ENCODE measurements at regions not wholly inside any gene's neighbourhood (a gene's known extent, or its start where the extent isn't known, plus 50 kb on each side); places are given as distances from the start of the nearest gene placed in this dataset.

- DNase-seq (no peak), ATAC-seq (no peak)
- intact Hi-C loops (cut with DNase I, micrococcal nuclease) = no loop called here
Measured at GRCh38 chr11:104830508-104830907, 67.8 kb downstream of the CASP12 start.

DNA sequence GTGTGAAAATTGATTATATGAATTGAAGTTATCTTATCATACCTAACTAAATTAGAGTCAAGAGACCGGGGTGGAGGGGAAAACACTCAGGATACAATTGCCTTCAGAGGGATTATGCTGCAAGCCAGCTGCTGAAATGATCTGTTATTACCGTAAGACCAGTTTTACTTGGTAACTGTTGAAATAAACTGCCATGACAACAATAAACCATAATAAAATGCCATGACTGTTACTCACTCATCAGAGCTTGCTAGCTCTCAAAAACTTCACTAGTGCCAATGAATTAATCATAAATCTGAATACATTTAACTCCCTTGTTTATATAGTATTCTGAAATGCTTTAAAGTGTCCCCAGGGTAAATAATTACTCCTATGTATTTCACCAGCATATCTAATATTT is 68.2 kb downstream of the CASP12 start:
- ATAC-seq (no peak), DNase-seq (no peak)
- intact Hi-C loops (cut with DNase I, micrococcal nuclease) = no loop called here

- intact Hi-C loops (cut with DNase I, micrococcal nuclease) = no loop called here
Measured at GRCh38 chr11:104826772-104827171, 71.5 kb downstream of the CASP12 start.

DNA sequence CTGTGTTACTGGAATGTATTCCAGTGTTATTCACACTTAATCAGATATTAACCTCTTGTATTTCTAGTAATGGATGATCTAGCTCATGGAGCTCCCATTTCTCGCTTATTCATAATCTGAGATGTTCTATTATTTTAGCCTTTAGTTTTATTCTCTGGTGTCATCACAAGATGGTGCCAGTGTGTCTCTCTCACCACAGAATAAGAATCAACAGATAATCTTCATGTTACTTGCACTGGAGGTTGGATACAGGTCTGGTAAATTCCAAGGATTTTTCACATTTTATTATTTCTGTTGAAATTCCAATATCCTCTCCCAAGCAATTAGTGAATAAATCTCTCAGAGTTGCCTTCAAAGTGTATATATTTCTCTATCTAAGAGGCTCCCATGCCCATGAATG is 74.6 kb downstream of the CASP12 start:
- intact Hi-C loops (cut with DNase I, micrococcal nuclease) = no loop called here
- DNase-seq = no peak
- no peak for ATAC-seq

More at GRCh38 chr11:104826772-104827171, 71.5 kb downstream of the CASP12 start:
- no peak for ATAC-seq
- DNase-seq = no peak

DNA sequence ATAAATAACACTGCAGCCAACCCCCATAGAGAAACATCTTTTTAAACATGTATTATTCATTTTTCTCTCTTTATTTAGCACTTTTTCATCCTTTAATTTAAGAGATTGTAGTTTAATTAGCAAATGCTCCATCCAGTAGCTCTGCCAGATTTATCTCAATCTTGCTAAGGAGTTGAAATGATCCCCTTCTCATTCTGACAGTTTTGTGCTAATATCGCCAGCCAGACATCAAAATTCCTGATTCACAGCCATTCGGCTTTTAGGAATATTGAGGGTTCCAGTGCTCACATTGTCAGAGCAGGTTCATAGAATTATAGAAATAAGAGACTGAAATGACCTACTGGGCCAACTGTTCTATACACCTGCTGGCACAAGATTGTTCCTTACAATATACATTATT is 77.8 kb downstream of the CASP12 start:
- intact Hi-C loops (cut with DNase I, micrococcal nuclease) = no loop called here
- ATAC-seq = no peak

DNA sequence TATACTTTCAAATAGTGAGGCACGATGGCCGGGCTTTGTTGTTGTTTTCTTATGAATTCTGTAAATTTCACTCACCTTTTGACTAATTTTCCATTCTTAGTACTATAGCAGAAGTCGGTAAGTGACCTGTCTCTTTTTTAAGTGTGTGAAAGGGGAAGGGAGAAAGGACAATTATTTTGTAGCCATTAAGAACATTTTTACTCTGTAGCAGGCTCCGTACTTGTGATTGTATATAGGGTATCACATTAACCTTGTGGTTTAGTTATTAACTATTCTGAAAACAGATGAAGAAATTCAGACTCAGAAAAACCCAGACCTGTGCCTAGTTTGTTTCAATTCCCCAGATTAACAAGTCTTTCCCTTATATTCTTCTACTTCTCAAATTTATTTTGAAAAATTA is 78.7 kb downstream of the CASP12 start:
- DNase-seq = no peak
- intact Hi-C loops (cut with DNase I, micrococcal nuclease) = no loop called here
- no peak for ATAC-seq

More for the DNA sequence above, 77.8 kb downstream of the CASP12 start:
- no peak for DNase-seq

DNA sequence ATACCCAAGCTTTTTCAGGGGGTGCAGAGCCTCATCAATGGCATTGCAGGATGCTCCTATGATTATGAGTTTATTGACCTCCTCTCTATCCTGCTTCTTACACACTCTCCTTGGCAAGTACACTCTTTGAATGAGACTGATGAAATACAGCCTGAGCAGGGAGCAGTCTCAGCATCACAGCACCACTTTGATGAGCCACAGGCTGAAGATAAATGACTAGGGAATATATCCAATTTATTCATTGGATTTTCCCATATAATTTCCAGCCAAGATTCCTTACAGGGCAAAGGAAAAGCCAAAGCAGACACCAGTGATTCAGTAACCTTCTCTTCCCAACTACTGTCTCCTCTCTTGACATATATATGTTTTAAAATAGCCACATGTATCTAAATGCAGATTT is 79.2 kb downstream of the CASP12 start:
- ATAC-seq = no peak
- intact Hi-C loops (cut with DNase I, micrococcal nuclease) = no loop called here

DNA sequence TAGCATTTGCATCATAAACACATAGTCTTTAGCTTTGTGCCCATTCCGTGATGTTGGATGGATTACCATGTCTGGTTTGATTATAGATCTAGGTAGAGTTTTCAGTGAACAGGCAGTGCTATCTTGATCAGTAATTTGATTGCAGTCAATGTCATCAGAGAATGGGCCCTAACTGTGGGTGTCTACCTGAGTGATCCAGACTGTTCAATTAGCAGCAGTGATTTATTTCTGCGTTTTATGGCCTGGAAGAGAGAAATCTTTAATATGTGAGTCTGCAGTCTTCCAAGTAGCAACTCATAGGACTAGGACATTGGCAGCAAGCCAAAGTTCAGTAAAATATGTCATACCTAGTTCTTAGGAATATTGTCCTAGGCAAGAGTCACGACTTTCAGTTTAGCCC is 80.3 kb downstream of the CASP12 start:
- no peak for DNase-seq
- intact Hi-C loops (cut with DNase I, micrococcal nuclease) = no loop called here
- ATAC-seq = no peak

More for the DNA sequence above, 79.2 kb downstream of the CASP12 start:
- no peak for DNase-seq

DNA sequence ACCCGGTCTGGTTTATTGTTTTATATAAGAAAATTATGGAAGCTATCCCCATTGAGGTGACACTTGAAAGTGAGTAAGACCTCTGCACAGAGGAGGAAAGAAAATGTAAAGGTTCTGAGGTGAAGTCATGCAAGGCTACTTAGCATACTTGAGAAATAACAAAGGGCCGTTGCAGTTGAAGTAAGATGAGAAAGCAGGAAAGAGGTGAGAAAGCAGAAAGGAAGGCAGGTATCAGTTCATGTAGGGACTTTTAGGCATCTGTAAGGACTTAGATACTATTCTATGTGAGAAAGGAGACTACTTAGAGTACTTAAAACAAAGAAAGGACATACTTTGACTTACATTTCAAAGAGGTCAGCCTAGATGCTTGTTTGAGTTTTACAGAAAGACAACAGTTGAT is 84.7 kb downstream of the CASP12 start:
- intact Hi-C loops (cut with DNase I, micrococcal nuclease) = no loop called here
- ATAC-seq = no peak
- no peak for DNase-seq

DNA sequence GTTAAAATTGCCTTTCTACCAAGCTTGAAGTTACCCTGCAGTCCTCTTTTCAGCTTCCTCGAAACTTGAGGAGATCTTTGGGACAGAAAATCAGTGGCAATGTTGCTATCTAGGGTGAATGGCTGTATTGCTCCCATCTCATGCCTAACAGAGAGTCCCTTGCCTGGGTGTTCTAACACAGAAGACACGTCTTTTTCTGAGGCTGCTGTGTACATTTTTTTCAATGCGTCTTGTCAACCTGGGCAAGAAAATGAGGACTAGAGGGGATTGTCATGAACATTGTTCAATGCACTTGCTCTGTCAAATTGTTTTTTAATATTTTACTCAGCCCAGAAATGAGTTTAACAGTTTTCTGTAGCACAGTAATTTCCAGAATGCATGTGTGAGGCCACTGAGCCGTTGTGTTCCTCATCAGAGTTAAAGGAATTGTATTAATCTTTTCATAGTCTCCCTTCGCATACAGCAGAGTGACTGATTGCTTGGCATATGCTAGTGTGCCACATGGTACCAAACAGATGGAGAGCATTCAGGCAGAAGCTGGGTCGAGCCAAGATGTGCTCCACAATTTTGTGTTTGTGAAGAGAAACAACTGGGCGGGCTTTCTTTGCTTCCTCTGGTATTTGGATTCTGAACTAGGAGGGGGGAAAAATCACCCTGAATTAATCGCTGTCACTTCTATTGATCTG is 86.0 kb downstream of the CASP12 start:
- intact Hi-C loops (cut with DNase I, micrococcal nuclease) = no loop called here
- ATAC-seq (no peak), DNase-seq (no peak)

GRCh38 chr11:104803776-104804175 is 94.5 kb downstream of the CASP12 start:
- intact Hi-C loops (cut with DNase I, micrococcal nuclease) = no loop called here
- DNase-seq (no peak), ATAC-seq (no peak)

- intact Hi-C loops (cut with DNase I, micrococcal nuclease) = no loop called here
- no peak for DNase-seq
- ATAC-seq = no peak
Measured at GRCh38 chr11:104799251-104799650, 99.0 kb downstream of the CASP12 start.

GRCh38 chr11:104798789-104799188 is 99.5 kb downstream of the CASP12 start:
- intact Hi-C loops (cut with DNase I, micrococcal nuclease) = no loop called here
- ATAC-seq = no peak
- no peak for DNase-seq

DNA sequence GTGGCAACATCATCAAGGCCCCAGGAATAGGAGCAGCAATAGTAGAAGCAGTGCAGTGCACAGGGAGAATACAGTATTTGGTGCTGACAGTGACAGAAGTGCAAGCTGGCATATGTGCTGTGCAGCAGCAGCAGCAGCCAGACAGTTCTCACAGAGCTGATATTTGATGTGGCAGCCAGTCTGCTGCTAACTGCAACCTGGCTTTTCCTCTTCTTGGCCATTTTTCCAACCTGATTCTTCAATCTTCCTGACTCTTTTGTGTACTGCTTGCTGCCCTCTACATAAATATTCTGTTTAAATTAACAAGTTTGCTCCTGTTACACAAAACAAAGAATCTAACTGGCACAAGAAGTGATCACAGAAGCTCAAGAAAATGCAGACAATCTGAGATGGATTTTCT is 102.0 kb downstream of the CASP12 start:
- intact Hi-C loops (cut with DNase I, micrococcal nuclease) = no loop called here
- ATAC-seq = no peak
- no peak for DNase-seq

- intact Hi-C loops (cut with DNase I, micrococcal nuclease) = no loop called here
- ATAC-seq = no peak
- no peak for DNase-seq
Measured at GRCh38 chr11:104795501-104796213, 102.6 kb downstream of the CASP12 start.

DNA sequence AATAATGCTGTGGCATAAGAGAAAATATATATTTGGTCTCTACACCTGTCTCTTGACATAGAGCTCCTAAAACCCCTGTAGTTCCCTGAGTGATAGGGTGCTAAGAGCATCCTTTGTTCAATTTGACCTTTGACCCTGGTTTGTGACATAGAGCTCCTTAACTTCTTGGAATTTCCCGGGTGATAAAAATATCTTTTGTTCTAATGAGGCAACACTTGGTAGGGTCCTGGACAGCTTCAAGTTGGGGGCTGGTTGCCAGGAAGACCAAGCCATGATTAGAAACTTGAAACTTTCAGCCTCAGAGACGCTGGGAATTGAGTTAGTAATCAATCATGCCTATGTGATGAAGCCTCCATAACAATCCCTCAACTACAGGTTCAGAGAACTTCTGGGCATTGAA is 105.4 kb downstream of the CASP12 start:
- no peak for DNase-seq
- intact Hi-C loops (cut with DNase I, micrococcal nuclease) = no loop called here

GRCh38 chr11:104791896-104792295 is 106.4 kb downstream of the CASP12 start:
- DNase-seq (no peak), ATAC-seq (no peak)
- intact Hi-C loops (cut with DNase I, micrococcal nuclease) = no loop called here

More for the DNA sequence above, 105.4 kb downstream of the CASP12 start:
- ATAC-seq = no peak

DNA sequence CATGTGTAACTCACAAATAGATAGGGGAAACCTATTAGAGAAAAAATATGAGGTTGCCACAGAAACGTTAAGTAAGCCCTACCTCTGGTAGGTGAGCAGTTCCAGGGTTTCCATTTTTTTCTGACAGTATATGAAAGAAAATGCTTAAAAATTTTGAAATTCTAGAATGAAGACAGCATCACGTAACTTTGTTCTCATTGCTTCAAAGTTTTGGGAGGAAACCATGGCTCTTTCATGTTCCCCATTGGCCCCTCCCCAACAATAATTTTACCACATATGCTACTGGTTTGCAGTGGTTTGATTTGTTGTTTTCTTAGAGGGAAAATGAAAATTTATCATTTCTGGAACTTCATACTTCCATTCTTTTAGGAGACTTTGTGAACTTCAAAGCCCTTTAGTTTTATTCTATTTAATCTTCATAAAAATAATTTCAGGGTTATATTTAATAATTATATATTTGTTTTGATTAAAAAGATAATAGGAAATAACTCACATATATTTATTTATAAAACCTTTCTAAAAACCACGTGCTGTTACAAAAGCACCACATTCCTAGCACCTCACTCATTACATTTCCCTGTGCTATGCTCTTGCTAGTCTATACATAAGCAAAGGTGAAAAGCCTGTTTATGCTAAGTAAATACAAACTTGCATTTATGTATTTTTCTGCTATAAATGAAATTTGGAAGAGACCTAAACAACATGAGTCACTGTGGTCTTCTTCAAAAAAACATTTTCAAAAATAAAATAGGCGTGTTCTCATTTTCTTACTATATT is 113.4 kb downstream of the CASP12 start:
- intact Hi-C loops (cut with DNase I, micrococcal nuclease) = no loop called here
- DNase-seq (no peak), ATAC-seq (no peak)

- DNase-seq (no peak), ATAC-seq (no peak)
- intact Hi-C loops (cut with DNase I, micrococcal nuclease) = no loop called here
Measured at GRCh38 chr11:104783241-104783640, 115.0 kb downstream of the CASP12 start.

GRCh38 chr11:104782377-104782754 is 115.9 kb downstream of the CASP12 start:
- DNase-seq (no peak), ATAC-seq (no peak)
- intact Hi-C loops (cut with DNase I, micrococcal nuclease) = no loop called here

Data from left colon (tissue), 2 donors.